ENCODE measurements at regions not wholly inside any gene's neighbourhood (a gene's known extent, or its start where the extent isn't known, plus 50 kb on each side); places are given as distances from the start of the nearest gene placed in this dataset.

GRCh38 chr22:35172442-35172841 lies 84.9 kb upstream of the HMGXB4 start:
- Histone ChIP-seq H3K27me3 (replicated peaks; ENCODE audit: insufficient read depth) (no peaks in the 10 kb centered on the region), H3K36me3 (no peaks in the 10 kb centered on the region), H3K4me3 (no peak overlapping the region), H3K9me3 (no peaks in the 10 kb centered on the region), H3K27ac (no peak overlapping the region), H3K4me1 (ENCODE audit: control insufficient read depth in 1 of 2, low read depth in 2 of 2) (no peaks in the 10 kb centered on the region)
- no peak for TF ChIP-seq CTCF (IDR thresholded peaks at IDR 0.05)
- DNase-seq (ENCODE audit: low spot score) (no peak), ATAC-seq (ENCODE audit: insufficient number of reproducible peaks, low FRiP score, low read depth) (no peak)

GRCh38 chr22:35173655-35174054 lies 83.6 kb upstream of the HMGXB4 start:
- Histone ChIP-seq H3K4me1 (ENCODE audit: control insufficient read depth in 1 of 2, low read depth in 2 of 2) (no peaks in the 10 kb centered on the region), H3K36me3 (no peaks in the 10 kb centered on the region), H3K4me3 (no peak overlapping the region), H3K9me3 (no peaks in the 10 kb centered on the region), H3K27ac (no peak overlapping the region), H3K27me3 (replicated peaks; ENCODE audit: insufficient read depth) (no peaks in the 10 kb centered on the region)
- ATAC-seq (ENCODE audit: insufficient number of reproducible peaks, low FRiP score, low read depth) (no peak), DNase-seq (ENCODE audit: low spot score) (no peak)
- TF ChIP-seq CTCF (IDR thresholded peaks at IDR 0.05): no peak

GRCh38 chr22:35174401-35175038 lies 82.8 kb upstream of the HMGXB4 start:
- Histone ChIP-seq H3K36me3 (no peaks in the 10 kb centered on the region), H3K4me3 (no peak overlapping the region), H3K27ac (no peak overlapping the region), H3K9me3 (no peaks in the 10 kb centered on the region), H3K27me3 (replicated peaks; ENCODE audit: insufficient read depth) (no peaks in the 10 kb centered on the region), H3K4me1 (ENCODE audit: control insufficient read depth in 1 of 2, low read depth in 2 of 2) (no peaks in the 10 kb centered on the region)
- ATAC-seq (ENCODE audit: insufficient number of reproducible peaks, low FRiP score, low read depth) (no peak), DNase-seq (ENCODE audit: low spot score) (no peak)
- TF ChIP-seq CTCF (IDR thresholded peaks at IDR 0.05): no peak

- Histone ChIP-seq H3K4me3 (no peak overlapping the region), H3K4me1 (ENCODE audit: control insufficient read depth in 1 of 2, low read depth in 2 of 2) (no peaks in the 10 kb centered on the region), H3K27ac (no peak overlapping the region), H3K27me3 (replicated peaks; ENCODE audit: insufficient read depth) (no peaks in the 10 kb centered on the region), H3K36me3 (no peaks in the 10 kb centered on the region), H3K9me3 (no peaks in the 10 kb centered on the region)
- DNase-seq (ENCODE audit: low spot score) (no peak), ATAC-seq (ENCODE audit: insufficient number of reproducible peaks, low FRiP score, low read depth) (no peak)
- TF ChIP-seq CTCF (IDR thresholded peaks at IDR 0.05): no peak
Measured at GRCh38 chr22:35175392-35175791, 81.9 kb upstream of the HMGXB4 start.

GRCh38 chr22:35177811-35178210 lies 79.5 kb upstream of the HMGXB4 start:
- Histone ChIP-seq H3K4me1 (ENCODE audit: control insufficient read depth in 1 of 2, low read depth in 2 of 2) (no peaks in the 10 kb centered on the region), H3K4me3 (no peak overlapping the region), H3K36me3 (no peaks in the 10 kb centered on the region), H3K27ac (no peak overlapping the region), H3K9me3 (no peaks in the 10 kb centered on the region), H3K27me3 (replicated peaks; ENCODE audit: insufficient read depth) (no peaks in the 10 kb centered on the region)
- TF ChIP-seq CTCF (IDR thresholded peaks at IDR 0.05): no peak
- DNase-seq (ENCODE audit: low spot score) (no peak), ATAC-seq (ENCODE audit: insufficient number of reproducible peaks, low FRiP score, low read depth) (no peak)

All from thoracic aorta (tissue), 2 donors.